ENCODE measurements at regions not wholly inside any gene's neighbourhood (a gene's known extent, or its start where the extent isn't known, plus 50 kb on each side); places are given as distances from the start of the nearest gene placed in this dataset.

- H3K27me3 ChIP-seq (ENCODE audit: control insufficient read depth, insufficient read depth, low read length) = no peaks in the 10 kb centered on the region
- no peak for TF ChIP-seq MAFK (IDR thresholded peaks at IDR 0.05; ENCODE audit: low read depth, low read length)
- TF ChIP-seq ELK1 (IDR thresholded peaks at IDR 0.05; ENCODE audit: borderline replicate concordance, low read depth, low read length) = no peak
- no peak for TF ChIP-seq RFX5 (IDR thresholded peaks at IDR 0.05; ENCODE audit: low read depth, low read length)
- TF ChIP-seq USF2 (IDR thresholded peaks at IDR 0.05; ENCODE audit: low read depth, low read length) = no peak
- TF ChIP-seq MAZ (IDR thresholded peaks at IDR 0.05; ENCODE audit: borderline replicate concordance, low read depth, low read length) = no peak
- no peak for TF ChIP-seq MXI1 (IDR thresholded peaks at IDR 0.05; ENCODE audit: borderline replicate concordance, low read depth, low read length)
- no peak for TF ChIP-seq SMC3 (IDR thresholded peaks at IDR 0.05; ENCODE audit: low read depth, low read length)
- TF ChIP-seq BHLHE40 (IDR thresholded peaks at IDR 0.05; ENCODE audit: low read depth, low read length) = no peak
- no peak for TF ChIP-seq CEBPB (IDR thresholded peaks at IDR 0.05; ENCODE audit: low read depth, low read length)
- no peak for TF ChIP-seq NFE2L2 (IDR thresholded peaks at IDR 0.05; ENCODE audit: low read depth, low read length)
- TF ChIP-seq RCOR1 (IDR thresholded peaks at IDR 0.05; ENCODE audit: insufficient replicate concordance, low read length) = no peak
- no peak for TF ChIP-seq POLR2A (IDR thresholded peaks at IDR 0.05; ENCODE audit: low read depth, low read length)
- no peak for TF ChIP-seq RAD21 (IDR thresholded peaks at IDR 0.05; ENCODE audit: low read length)
- TF ChIP-seq CTCF (conservative IDR thresholded peaks at IDR 0.05; ENCODE audit: low read depth, low read length) = no peak
- in situ Hi-C loops (cut with MboI; ENCODE audit: low sequenced_read_pairs) (no loop called here), intact Hi-C loops (cut with micrococcal nuclease) (no loop called here), dilution Hi-C loops (cut with HindIII; ENCODE audit: low sequenced_read_pairs, unreplicated experiment) (no loop called here)
- no peaks in the 10 kb centered on the region for H3K79me1 ChIP-seq (ENCODE audit: low read depth in 1 of 2, low read length in 2 of 2)
- no peak overlapping the region for H2AK9ac ChIP-seq (replicated peaks; ENCODE audit: low read depth, low read length, poor library complexity)
- H3K14ac ChIP-seq (replicated peaks; ENCODE audit: low read depth, low read length) = no peak overlapping the region
- no peaks in the 10 kb centered on the region for H4K20me1 ChIP-seq (ENCODE audit: insufficient read depth, low read length)
- no peak overlapping the region for H3K4me3 ChIP-seq (ENCODE audit: insufficient read depth, low read depth, low read length)
- H3K56ac ChIP-seq (ENCODE audit: extremely low read depth, insufficient read depth, low read length) = no peak overlapping the region
- H4K8ac ChIP-seq (ENCODE audit: low read depth in 2 of 2, low read length in 2 of 2) = no peak overlapping the region
- no peaks in the 10 kb centered on the region for H3K9me1 ChIP-seq (ENCODE audit: insufficient read depth, low read length)
- no peak overlapping the region for H3K23ac ChIP-seq (ENCODE audit: low read depth, low read length)
- H3K9me3 ChIP-seq (ENCODE audit: control insufficient read depth, insufficient read depth, low read length) = no peaks in the 10 kb centered on the region
- WGBS, 2 experiments (ENCODE audit: extremely low coverage in 2 of 2, insufficient read length in 1 of 2) = no CpG with 5 or more reads among the region's 4 CpGs
- no peak overlapping the region for H3K9ac ChIP-seq (ENCODE audit: low read depth, low read length)
- no peak overlapping the region for H3K4me2 ChIP-seq (ENCODE audit: low read depth, low read length)
- H2BK5ac ChIP-seq (ENCODE audit: low read depth, low read length, poor library complexity, severe bottlenecking) = no peak overlapping the region
- ATAC-seq (ENCODE audit: low read depth) = no peak
- no peak overlapping the region for H4K91ac ChIP-seq (ENCODE audit: insufficient read depth, low read depth, low read length)
- no peaks in the 10 kb centered on the region for H3K4me1 ChIP-seq (ENCODE audit: control insufficient read depth, insufficient read depth, low read length)
- BruUV-seq (replicated peaks) = no TSS peak
- ChIA-PET CTCF (no interaction called here), POLR2A (ENCODE audit: unreplicated experiment) (no interaction called here)
- no peak overlapping the region for H2AK5ac ChIP-seq (ENCODE audit: low read depth, low read length)
- no peak overlapping the region for H3K18ac ChIP-seq (ENCODE audit: low read depth, low read length)
- no peak overlapping the region for H2AFZ ChIP-seq (replicated peaks; ENCODE audit: low read length, poor library complexity)
- no peak overlapping the region for H2BK15ac ChIP-seq (ENCODE audit: low read depth, low read length)
- H4K5ac ChIP-seq (ENCODE audit: low read depth, low read length) = no peak overlapping the region
- no peak overlapping the region for H2BK120ac ChIP-seq (ENCODE audit: low read depth, low read length)
- DNase-seq = no peak
- no peaks in the 10 kb centered on the region for H3K36me3 ChIP-seq (ENCODE audit: control insufficient read depth, insufficient read depth, low read length)
- H3K27ac ChIP-seq (ENCODE audit: insufficient read depth, low read length) = no peak overlapping the region
- no peak overlapping the region for H3K4ac ChIP-seq (ENCODE audit: low read depth, low read length)
- H2BK20ac ChIP-seq (ENCODE audit: low read depth, low read length) = no peak overlapping the region
These were observed 175.3 kb upstream of the MIR17HG start for GRCh38 chr13:91172160-91172559.

Data from IMR-90 (cell line).